ENCODE measurements at regions not wholly inside any gene's neighbourhood (a gene's known extent, or its start where the extent isn't known, plus 50 kb on each side); places are given as distances from the start of the nearest gene placed in this dataset.

DNA sequence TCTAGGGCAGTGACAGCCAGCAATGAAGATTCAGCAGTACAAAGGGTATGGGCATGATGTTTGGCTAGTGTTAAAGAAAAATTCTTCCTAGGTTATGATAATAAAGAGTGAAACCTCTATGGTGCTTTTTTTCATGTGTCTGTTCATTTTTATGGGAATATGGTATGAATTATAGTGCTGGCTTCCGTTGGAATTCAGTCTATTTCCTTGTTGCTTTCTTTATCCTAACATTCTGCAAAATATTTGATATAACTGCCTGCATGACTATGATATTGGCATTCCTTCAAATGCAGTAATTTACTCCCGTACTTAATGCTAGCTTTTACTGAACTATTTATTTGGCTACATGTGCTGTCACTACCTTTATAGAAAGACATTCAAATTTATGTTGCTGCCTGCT, 57.6 kb upstream of the ATP11B start:
- no peak for DNase-seq (ENCODE audit: low read depth in 2 of 3, low spot score in 1 of 3)

DNA sequence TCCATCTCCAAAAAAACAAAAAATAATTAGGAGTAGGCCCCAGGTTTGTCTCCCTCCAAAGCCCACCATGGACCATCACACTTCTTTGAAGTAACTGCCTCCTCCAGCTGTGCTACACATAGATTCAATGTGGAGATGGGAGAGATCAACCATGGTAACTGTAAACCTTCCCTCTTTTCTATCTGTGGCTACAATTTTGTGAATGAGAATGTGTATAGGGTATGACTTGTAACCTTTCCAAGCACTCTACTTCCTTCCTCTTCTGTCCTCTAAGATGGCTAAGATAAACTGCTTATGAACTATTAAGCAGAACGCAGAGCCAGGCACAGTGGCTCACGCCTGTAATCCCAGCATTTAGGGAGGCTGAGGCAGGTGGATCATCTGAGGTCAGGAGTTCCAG, 55.5 kb upstream of the ATP11B start:
- no peak for DNase-seq (ENCODE audit: low read depth in 2 of 3, low spot score in 1 of 3)

- DNase-seq (ENCODE audit: low read depth in 2 of 3, low spot score in 1 of 3): no peak
Measured at GRCh38 chr3:182738583-182739411, 54.5 kb upstream of the ATP11B start.

DNA sequence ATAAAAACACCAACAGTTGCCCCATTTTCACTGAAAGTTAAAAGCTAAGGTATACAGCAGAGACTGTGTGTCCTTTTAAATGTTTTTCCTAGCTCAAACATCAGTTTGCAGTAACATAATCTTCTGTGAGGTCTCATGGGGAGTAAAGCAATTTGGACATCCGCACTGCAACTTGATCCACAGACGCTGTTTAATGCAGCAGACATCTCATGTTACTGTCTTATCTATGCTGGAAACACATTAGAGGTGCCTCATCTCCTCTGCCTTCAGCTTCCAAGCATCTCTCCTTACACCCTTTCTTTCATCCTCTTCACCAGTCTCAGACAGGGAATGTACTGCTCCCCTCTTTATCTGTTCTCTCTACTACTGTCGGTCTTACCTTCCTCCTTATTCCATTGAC, 53.7 kb upstream of the ATP11B start:
- no peak for DNase-seq (ENCODE audit: low read depth in 2 of 3, low spot score in 1 of 3)

DNA sequence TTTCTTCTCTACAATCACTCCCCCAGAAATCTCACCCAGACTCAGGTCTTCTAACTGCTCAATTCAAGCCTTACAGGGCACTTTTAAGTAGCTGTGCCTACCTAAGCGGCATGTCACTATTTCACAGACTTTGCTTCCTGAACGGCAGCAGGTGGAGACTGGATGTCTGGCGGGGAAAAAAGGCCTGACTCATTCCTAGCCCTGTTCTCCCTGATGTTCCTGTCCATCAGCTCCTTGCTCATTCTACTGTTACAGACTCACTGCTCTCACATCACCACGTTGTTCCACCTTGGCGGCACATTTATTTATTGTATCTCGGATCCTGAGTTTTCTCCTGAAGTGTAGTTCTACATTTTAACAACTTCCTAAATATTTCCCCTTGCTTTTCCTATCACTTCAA, 52.6 kb upstream of the ATP11B start:
- no peak for DNase-seq (ENCODE audit: low read depth in 2 of 3, low spot score in 1 of 3)

- DNase-seq (ENCODE audit: low read depth in 2 of 3, low spot score in 1 of 3): no peak
Measured at GRCh38 chr3:182741214-182741613, 52.1 kb upstream of the ATP11B start.

All from stimulated activated CD4-positive, alpha-beta T cell treated with anti-CD3 and anti-CD28 coated beads, Interleukin-12 subunit alpha, Interleukin-12 subunit beta, amount 100 ng/mL, for 48 hours (primary cell).